Parathyroid adenoma (tissue), 2 donors: ENCODE measurements at regions not wholly inside any gene's neighbourhood (a gene's known extent, or its start where the extent isn't known, plus 50 kb on each side); places are given as distances from the start of the nearest gene placed in this dataset.

Experiments used
- H2AFZ ChIP-seq: fragments of 300-600 bp; sonication (generic); one replicate; pipeline ENCODE4 v1.7.0; 2017; ENCODE audit warnings: antibody characterized with exemption, mild to moderate bottlenecking
- H3K27ac ChIP-seq: fragments of 300-600 bp; sonication (generic); one replicate; pipeline ENCODE4 v1.7.0; 2017
- H3K27me3 ChIP-seq: fragments of 300-600 bp; sonication (generic); one replicate; pipeline ENCODE4 v1.7.0; 2017; ENCODE audit warnings: low read length; ENCODE audit not compliant: control insufficient read depth, insufficient read depth
- H3K36me3 ChIP-seq: fragments of 300-600 bp; sonication (generic); one replicate; pipeline ENCODE4 v1.7.0; 2017; ENCODE audit warnings: low read length; ENCODE audit not compliant: control insufficient read depth, insufficient read depth
- H3K4me1 ChIP-seq: fragments of 300-600 bp; sonication (generic); one replicate; pipeline ENCODE4 v1.7.0; 2017; ENCODE audit warnings: control low read depth
- H3K4me2 ChIP-seq: fragments of 300-600 bp; sonication (generic); one replicate; pipeline ENCODE4 v1.7.0; 2017; ENCODE audit warnings: low read length
- H3K4me3 ChIP-seq: fragments of 300-600 bp; sonication (generic); one replicate; pipeline ENCODE4 v1.7.0; 2017; ENCODE audit warnings: low read depth, low read length
- H3K79me2 ChIP-seq: fragments of 300-600 bp; sonication (generic); one replicate; pipeline ENCODE4 v1.7.0; 2017; ENCODE audit warnings: control low read depth
- H3K9ac ChIP-seq: fragments of 300-600 bp; sonication (generic); one replicate; pipeline ENCODE4 v1.7.0; 2017; ENCODE audit warnings: mild to moderate bottlenecking
- H3K9me3 ChIP-seq: fragments of 300-600 bp; sonication (generic); one replicate; pipeline ENCODE4 v1.7.0; 2017; ENCODE audit warnings: low read length; ENCODE audit not compliant: control insufficient read depth
- TF ChIP-seq, protein P1 (sequence below): fragments of 300-600 bp; sonication (generic); IDR thresholded peaks from one replicate; pipeline ENCODE4 v1.7.0; 2017; ENCODE audit warnings: antibody characterized with exemption, mild to moderate bottlenecking
- donor health status: primary hyperparathyroidism.

DNA sequence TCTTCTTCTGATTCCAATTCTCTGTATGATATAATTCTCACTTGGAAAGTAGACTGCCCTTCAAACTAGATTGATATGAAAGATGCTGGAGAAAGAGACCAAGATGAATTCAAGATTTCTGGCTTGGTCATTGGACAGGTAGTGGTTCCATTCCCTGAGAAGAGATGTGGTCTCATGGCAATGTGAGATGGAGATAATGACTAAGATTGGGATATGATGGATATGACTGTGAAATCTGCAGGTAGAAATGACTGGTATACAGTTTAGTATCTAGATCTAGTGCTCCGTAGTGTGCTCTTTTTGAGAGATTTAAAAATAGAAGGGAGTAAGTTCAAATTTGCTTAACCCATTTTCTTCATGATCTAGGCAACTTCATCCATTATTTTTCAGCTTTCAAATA lies 425.4 kb upstream of the TRIB2 start:
- H3K4me3 ChIP-seq: no peak overlapping the region
- no peak overlapping the region for H3K4me2 ChIP-seq
- no peaks in the 10 kb centered on the region for H3K27me3 ChIP-seq
- H2AFZ ChIP-seq: no peak overlapping the region
- TF ChIP-seq, protein P1, sequence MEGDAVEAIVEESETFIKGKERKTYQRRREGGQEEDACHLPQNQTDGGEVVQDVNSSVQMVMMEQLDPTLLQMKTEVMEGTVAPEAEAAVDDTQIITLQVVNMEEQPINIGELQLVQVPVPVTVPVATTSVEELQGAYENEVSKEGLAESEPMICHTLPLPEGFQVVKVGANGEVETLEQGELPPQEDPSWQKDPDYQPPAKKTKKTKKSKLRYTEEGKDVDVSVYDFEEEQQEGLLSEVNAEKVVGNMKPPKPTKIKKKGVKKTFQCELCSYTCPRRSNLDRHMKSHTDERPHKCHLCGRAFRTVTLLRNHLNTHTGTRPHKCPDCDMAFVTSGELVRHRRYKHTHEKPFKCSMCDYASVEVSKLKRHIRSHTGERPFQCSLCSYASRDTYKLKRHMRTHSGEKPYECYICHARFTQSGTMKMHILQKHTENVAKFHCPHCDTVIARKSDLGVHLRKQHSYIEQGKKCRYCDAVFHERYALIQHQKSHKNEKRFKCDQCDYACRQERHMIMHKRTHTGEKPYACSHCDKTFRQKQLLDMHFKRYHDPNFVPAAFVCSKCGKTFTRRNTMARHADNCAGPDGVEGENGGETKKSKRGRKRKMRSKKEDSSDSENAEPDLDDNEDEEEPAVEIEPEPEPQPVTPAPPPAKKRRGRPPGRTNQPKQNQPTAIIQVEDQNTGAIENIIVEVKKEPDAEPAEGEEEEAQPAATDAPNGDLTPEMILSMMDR: no peak
- H3K79me2 ChIP-seq: no peaks in the 10 kb centered on the region
- no peak overlapping the region for H3K9ac ChIP-seq
- no peaks in the 10 kb centered on the region for H3K36me3 ChIP-seq
- no peaks in the 10 kb centered on the region for H3K9me3 ChIP-seq
- no peaks in the 10 kb centered on the region for H3K4me1 ChIP-seq
- no peak overlapping the region for H3K27ac ChIP-seq

DNA sequence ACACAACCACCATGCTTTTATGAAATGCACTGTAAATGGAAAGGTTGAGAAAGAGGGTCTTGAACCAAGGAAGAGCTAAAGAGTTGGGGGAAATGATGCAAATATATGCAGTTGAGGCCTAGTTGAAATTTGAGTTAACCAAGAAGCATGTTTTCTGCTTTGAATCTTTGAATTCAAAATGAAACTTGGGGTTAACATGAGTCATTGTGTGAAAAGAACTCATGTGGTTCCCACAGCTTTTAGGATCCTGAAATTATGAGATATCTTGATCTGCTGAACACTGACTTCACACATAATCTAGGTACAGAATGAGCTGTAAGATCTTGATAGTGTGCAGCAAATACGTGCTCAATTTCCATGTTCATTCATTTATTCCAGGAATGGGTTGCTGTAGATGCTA lies 422.9 kb upstream of the TRIB2 start:
- Histone ChIP-seq H3K4me3 (no peak overlapping the region), H3K27me3 (no peaks in the 10 kb centered on the region), H3K4me1 (no peaks in the 10 kb centered on the region), H2AFZ (no peak overlapping the region), H3K79me2 (no peaks in the 10 kb centered on the region), H3K9ac (no peak overlapping the region), H3K9me3 (no peaks in the 10 kb centered on the region), H3K36me3 (no peaks in the 10 kb centered on the region), H3K4me2 (no peak overlapping the region), H3K27ac (no peak overlapping the region)
- TF ChIP-seq, protein P1: no peak

DNA sequence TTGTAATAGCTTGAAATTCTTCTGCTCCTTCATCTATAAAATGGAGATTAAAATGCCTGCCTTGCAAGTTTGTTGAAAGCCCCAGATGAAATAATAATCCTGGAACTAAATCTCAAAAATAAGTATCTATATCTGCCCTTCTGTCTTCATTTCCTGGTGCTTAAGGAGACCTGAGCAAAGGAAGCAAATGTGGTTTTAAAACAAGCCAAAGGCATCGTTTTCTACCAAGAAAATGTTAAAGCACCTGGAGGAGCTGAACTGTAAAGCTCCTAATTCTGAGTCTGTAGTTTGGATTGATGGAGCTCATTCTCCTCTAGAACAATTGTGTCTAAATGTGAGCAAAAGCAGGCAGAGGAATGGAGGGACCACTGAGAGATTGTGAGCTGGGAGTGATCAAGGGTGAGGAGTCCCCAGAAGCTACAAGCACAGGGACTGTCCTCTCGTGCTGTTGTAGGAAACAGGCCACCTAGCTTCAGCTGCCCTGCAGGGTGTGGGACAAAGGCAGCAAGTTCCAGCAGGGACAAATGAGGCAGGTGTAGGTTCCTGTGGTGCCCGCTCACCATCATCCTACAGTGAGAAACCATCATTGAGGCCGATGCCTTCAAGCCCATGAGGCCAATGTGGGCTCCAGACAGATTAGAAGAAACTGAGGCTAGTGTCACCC lies 420.7 kb upstream of the TRIB2 start:
- Histone ChIP-seq H3K9me3 (no peaks in the 10 kb centered on the region), H3K36me3 (no peaks in the 10 kb centered on the region), H2AFZ (no peak overlapping the region), H3K27me3 (no peaks in the 10 kb centered on the region), H3K9ac (no peak overlapping the region), H3K4me3 (no peak overlapping the region), H3K27ac (no peak overlapping the region), H3K4me2 (no peak overlapping the region), H3K79me2 (no peaks in the 10 kb centered on the region), H3K4me1 (no peaks in the 10 kb centered on the region)
- TF ChIP-seq, protein P1: no peak

DNA sequence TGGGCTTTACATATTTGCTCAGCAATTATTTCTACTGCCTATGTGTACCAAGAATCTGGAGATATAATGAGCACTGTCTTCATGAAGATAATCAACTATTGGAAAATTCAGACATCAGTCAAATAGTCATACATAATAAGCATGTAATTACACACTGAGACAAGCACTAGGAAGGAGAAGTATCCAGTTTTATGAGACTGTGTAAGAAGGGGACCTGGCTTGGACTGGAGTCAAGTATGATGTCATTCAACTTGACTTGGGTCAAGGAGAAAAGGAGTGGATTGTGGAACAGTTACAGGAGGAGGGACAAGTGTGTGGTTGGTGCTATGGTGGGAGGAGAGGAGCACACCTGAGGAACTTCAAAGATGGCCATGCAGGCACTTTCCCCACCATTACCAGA lies 419.8 kb upstream of the TRIB2 start:
- no peak overlapping the region for H3K27ac ChIP-seq
- H3K27me3 ChIP-seq: no peaks in the 10 kb centered on the region
- H2AFZ ChIP-seq: no peak overlapping the region
- H3K4me2 ChIP-seq: no peak overlapping the region
- no peak overlapping the region for H3K4me3 ChIP-seq
- H3K4me1 ChIP-seq: no peaks in the 10 kb centered on the region
- H3K36me3 ChIP-seq: no peaks in the 10 kb centered on the region
- TF ChIP-seq, protein P1: no peak
- no peak overlapping the region for H3K9ac ChIP-seq
- H3K9me3 ChIP-seq: no peaks in the 10 kb centered on the region
- no peaks in the 10 kb centered on the region for H3K79me2 ChIP-seq

DNA sequence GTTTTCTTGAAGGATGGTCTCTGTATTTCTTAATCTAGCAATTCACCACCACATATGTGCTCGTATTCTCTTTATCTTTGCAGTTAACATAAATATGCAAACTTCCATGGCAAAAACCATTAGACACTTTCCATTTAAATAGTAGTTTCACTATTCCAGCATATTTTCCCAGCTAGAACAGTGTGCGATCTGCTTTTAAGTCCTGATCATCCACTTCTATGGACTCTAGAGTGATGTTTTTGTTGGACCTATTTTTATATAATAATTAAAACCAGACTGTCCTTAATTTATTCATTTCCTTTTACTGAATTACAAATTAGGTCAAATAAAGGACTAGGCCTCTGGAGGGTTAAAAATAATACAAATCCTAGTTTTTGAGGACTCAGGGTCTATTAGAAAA lies 418.4 kb upstream of the TRIB2 start:
- no peak overlapping the region for H3K9ac ChIP-seq
- H3K27ac ChIP-seq: no peak overlapping the region
- H3K9me3 ChIP-seq: no peaks in the 10 kb centered on the region
- TF ChIP-seq, protein P1: no peak
- H3K4me2 ChIP-seq: no peak overlapping the region
- no peaks in the 10 kb centered on the region for H3K27me3 ChIP-seq
- H3K4me1 ChIP-seq: no peaks in the 10 kb centered on the region
- no peak overlapping the region for H3K4me3 ChIP-seq
- H2AFZ ChIP-seq: no peak overlapping the region
- no peaks in the 10 kb centered on the region for H3K79me2 ChIP-seq
- H3K36me3 ChIP-seq: no peaks in the 10 kb centered on the region
